ENCODE measurements at regions not wholly inside any gene's neighbourhood (a gene's known extent, or its start where the extent isn't known, plus 50 kb on each side); places are given as distances from the start of the nearest gene placed in this dataset.
"Not testable (repeated sequence)": the region's sequence is repeated elsewhere in the genome, so short reads cannot be mapped to it uniquely, and the experiment has no call there.

GRCh38 chr9:28941856-28942255 lies 1368.6 kb upstream of the C9orf72 start:
- DNase-seq, result no peak

DNA sequence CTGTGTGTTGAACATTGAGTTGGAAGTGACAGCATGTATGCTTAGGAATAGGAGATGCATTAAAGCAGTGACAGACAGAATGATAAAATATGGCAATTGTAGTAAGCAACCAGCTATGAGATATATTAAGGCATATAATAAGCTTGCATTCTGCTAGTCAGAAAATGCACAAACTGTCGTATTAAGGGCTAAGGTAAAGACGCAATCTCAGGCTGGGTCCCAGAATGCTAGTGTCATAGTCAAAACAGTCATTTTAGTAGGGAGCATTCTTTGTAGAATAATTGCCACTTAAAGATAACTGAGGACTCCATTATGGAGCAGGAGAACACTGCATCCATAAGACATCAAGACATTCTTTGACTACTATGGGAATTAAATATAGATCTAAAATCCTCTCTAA lies 1369.7 kb upstream of the C9orf72 start:
- DNase-seq, result no peak

- no peak for DNase-seq
Measured at GRCh38 chr9:28946648-28947047, 1373.4 kb upstream of the C9orf72 start.

DNA sequence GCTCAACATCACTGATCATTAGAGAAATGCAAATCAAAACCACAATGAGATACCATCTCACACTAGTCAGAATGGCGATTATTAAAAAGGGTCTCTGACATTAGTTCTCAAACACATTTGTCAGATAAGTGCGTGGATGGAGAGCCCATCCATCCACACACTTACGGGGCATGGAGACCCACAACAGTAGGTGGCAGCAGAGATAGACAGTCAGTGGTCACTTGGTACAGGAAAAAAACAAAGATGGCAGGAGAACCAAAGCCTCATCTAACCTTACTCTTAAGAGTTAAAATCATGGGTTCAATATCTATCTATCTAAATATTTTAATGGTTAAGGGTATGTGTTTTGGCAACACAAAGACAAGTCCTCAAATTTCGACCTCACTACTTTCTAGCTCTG lies 1378.7 kb upstream of the C9orf72 start:
- DNase-seq, result peak; percentile 7

GRCh38 chr9:28956116-28956880 lies 1383.0 kb upstream of the C9orf72 start:
- DNase-seq, result no peak

- DNase-seq, result no peak
Measured at GRCh38 chr9:28960602-28961001, 1387.3 kb upstream of the C9orf72 start.

GRCh38 chr9:28961623-28962022 lies 1388.3 kb upstream of the C9orf72 start:
- DNase-seq, result no peak

DNA sequence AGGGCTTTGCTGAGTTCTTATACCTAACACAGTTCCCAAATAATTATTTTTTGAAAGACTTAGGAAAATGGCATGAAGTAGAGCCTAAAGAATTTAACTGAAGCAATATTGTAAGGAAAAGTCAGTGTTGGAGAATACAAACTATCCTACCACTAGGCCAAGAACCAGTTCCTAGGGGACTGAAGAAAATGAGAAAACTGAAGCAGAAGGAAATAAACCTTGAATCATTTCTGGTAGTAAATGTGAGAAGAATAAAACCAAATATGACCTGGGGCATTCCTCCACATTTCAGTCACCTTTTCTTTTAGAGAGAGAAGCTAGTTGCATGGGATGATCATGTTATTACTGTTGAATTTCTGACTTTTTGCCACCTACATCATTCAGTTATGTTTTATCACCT lies 1393.9 kb upstream of the C9orf72 start:
- no peak for DNase-seq

DNA sequence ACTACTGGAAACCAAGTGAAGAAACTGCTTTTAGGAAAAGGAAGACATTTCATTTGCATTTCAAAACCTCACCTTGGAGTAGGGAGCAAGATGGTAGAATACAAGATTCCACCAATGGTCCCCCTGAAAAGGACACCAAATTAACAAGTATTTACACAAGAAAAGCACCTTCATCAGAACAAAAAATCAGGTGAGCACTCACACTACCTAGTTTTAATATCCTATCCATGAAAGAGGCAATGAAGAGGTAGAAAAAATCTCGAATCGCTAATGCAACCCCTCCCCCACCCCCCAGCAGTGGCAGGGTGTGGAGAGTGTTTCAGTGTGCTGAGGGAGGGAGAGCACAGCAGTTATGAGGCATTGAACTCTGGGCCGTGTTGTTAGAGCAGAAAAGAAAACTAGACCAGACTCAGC lies 1397.0 kb upstream of the C9orf72 start:
- DNase-seq, result no peak

DNA sequence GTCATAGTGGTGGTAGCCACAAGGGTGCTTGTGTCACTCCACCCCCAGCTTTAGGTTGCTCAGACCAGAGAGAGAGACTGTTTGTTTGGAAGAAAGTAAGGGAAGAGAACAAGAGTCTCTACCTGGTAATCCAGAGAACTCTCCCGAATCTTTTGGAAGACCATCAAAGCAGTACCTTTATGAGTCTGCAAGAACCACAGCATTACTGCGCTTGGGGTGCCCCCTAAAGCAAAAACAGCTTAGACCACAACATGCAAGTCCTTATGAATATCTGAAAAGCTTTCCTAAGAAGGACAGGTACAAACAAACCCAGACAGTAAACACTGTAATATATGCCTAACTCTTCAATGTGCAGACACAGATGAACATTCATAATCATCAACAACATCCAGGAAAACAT lies 1398.6 kb upstream of the C9orf72 start:
- DNase-seq, result no peak

DNA sequence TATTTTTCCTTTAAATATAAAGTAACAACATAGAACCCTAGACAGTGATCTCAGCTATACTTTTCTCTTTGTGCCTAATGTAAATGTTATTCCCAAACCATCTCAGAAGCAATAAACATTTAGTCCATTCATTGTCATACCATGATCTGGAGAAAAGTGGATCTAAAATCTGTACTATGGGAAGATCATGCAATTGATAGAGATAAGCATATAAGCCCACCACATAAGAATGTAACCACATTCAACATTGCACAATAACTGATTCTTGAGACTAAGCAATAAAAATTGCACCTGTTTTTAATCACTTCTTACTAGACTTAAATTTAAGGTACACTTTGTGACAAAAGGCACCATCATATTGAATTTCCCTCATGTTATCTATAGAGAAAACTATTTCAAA lies 1403.0 kb upstream of the C9orf72 start:
- DNase-seq, result no peak

DNA sequence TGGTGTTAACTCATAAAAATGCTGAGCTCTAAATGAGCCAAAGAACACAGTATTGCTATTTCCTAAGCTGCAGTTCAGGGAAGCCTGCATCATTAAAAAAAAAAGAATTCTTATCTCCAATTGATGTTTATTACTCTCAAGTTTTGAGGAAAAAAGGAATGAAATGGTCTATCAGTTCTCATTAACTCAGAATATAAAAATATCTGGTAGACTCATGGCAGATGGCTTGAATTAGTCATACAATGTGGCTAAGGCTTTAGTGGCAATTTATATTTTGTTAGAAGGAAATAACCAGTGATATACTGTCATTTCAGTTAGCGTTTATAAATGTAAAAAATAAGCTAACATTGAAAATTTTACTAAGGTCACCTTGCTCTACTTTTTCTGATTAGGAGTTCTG lies 1403.4 kb upstream of the C9orf72 start:
- no peak for DNase-seq

GRCh38 chr9:28981129-28981528 lies 1407.8 kb upstream of the C9orf72 start:
- DNase-seq, result no peak

DNA sequence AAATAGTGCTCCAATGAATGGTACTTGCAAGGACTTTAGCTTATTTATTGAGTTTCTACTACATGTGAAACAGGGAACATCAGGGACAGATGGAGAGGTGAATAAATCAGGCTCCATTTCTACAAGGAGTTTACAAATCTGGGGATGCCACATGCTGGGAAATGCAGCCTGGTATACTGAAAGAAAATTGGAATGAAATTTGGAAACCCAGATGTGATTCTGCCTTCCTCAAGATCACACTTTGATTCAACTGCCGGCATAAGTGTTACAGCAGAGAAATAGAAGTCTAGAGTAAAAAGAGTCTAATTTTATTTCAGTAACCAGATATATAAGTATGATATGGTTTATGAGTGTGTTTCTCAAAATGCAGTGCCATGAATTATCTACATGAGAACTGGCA lies 1408.4 kb upstream of the C9orf72 start:
- no peak for DNase-seq

DNA sequence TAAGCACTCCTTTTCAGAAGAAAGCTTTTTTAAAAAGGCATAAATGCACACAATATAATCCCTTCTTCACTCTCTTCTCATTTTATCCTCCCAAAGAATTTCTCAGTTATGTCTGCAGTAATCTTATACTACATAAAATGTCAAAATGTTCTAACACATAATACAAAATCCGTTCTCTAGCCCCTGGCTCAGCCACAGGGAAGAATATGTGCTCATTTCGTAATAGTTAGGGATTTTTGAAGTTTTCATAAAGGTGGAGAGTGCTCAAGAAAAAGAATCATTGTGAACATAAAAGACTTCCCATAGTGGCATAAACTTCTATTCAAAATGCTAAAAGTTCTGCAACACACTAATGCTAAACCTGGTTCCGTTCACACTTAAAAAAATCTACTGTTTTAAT lies 1410.7 kb upstream of the C9orf72 start:
- DNase-seq, result no peak

- not testable (repeated sequence) for DNase-seq
Measured at GRCh38 chr9:28990009-28990408, 1416.7 kb upstream of the C9orf72 start.

DNA sequence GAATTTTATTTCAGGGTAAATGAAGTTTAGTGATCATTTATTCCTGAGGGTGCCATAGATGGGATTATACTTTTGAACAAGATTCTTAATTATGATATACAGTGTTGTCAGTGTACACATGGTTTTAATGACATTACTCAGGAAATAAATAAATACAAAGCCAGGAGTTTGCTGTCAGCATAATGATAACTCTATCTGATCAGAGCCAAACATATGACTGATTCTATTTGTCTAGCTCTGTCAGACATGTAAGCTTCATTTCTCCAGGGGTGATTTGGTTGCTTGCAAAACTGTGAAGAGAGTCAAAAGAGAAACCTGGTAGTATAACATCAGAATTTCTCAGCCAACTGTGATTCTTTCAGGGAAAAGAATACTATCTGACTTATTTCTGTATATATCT lies 1425.8 kb upstream of the C9orf72 start:
- no peak for DNase-seq

DNA sequence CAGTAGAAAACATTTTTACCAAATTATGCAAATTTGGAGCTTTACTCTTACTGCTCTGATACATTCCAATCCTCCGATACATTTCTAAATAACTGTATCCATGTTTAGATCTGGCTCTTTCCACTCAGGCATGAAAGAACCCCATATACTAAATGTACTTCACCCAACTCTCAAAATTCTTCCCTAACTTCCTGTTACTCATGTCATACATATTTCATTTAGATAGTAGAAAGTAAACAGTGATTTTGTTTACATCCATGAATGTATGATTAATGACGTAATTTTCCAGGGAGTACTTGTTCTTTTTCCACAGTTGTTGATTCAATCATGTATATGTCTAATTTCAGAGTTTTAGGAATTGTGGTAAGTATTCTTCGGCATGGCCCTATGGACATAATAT lies 1426.5 kb upstream of the C9orf72 start:
- no peak for DNase-seq

GRCh38 chr9:29001006-29001405 lies 1427.7 kb upstream of the C9orf72 start:
- no peak for DNase-seq

DNA sequence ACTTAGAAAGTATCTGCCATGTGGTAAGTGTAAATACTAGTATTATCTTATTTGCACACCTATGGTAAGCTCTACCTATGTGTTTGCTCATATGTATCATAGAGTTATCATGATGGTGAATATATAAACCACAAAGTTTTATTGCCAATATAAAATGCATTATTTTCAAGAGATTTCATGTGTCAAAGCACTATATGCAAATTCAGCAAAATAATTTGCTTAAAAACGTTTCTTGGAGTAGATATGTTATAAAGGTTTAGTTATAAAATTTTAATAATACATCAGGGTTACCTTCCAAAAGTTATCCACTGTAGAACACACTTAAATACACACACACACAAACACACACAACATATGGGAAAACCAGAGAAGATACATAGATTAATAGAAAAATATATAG lies 1431.7 kb upstream of the C9orf72 start:
- no peak for DNase-seq

- DNase-seq, result no peak
Measured at GRCh38 chr9:29006628-29007027, 1433.3 kb upstream of the C9orf72 start.

DNA sequence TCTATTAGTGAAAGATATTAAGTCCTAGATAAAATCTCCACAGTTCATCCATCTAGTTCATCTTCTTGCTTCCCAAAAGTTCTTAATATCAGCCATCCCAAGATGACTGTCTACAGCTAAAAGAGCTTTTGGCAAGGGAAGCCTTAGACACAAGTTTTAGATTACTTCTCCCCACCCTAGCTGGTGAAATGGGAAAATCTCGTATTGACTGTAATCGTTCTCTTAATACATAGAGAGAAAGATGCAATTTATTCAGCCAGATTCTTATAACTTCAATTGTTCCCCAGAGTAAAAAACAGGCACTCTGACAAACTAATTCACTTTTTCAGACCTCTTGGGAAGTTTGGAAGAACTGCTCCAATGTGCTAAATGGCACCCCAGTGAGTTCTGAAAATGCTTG lies 1439.6 kb upstream of the C9orf72 start:
- no peak for DNase-seq

GRCh38 chr9:29021632-29022031 lies 1448.4 kb upstream of the C9orf72 start:
- no peak for DNase-seq

GRCh38 chr9:29038332-29038731 lies 1465.1 kb upstream of the C9orf72 start:
- no peak for DNase-seq

DNA sequence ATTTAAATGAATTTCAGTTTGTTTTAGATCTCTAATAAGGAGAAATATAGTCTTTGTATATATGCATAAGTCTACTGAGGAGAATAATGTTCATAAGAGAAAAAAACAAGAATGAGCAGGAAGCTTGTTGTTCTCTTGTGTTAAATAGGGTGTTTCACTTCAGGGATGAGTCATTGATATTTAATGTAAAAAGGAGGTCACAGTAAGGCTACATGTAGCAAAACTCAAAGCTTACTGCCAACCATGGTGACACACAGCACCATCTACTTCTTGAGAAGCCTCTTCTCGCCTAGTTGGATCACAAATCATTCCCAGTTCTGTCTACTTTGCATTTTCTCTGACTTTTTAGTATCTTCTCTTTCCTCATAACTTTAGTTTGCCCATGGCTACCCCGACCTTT lies 1466.0 kb upstream of the C9orf72 start:
- DNase-seq, result no peak
